GM19043 (cell line): ENCODE measurements at regions not wholly inside any gene's neighbourhood (a gene's known extent, or its start where the extent isn't known, plus 50 kb on each side); places are given as distances from the start of the nearest gene placed in this dataset.
"Not testable (repeated sequence)": the region's sequence is repeated elsewhere in the genome, so short reads cannot be mapped to it uniquely, and the experiment has no call there.

Source experiments
- ATAC-seq: cut with Tn5 transposase; IDR thresholded peaks from one replicate; pipeline ENCODE4 v1.9.1; 2021; ENCODE audit warnings: low read depth; ENCODE audit not compliant: unreplicated experiment

GRCh38 chr19:28377077-28377476, 835.9 kb downstream of the UQCRFS1 start:
- no peak for ATAC-seq

DNA sequence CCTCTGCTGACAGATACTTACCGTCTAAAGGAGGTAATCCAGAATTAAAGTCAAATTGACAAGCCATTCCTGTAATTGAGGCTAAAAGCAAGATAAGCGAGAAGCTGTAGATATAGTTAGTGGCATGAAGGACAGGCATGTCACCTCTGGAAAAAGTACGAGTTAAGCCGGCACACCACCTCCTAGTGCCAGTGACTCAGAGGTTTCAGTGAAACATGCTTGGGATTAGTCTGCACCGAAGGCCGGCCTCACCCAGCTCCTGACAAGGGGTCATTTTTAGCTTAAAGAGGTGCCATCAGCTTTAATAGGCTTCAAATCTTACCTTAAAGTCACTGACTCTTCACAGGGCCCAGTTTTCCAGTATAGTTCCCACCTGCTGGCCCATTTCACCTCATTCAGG, 838.0 kb downstream of the UQCRFS1 start:
- ATAC-seq: no peak

- no peak for ATAC-seq
Observed at GRCh38 chr19:28372576-28373247, 840.2 kb downstream of the UQCRFS1 start.

DNA sequence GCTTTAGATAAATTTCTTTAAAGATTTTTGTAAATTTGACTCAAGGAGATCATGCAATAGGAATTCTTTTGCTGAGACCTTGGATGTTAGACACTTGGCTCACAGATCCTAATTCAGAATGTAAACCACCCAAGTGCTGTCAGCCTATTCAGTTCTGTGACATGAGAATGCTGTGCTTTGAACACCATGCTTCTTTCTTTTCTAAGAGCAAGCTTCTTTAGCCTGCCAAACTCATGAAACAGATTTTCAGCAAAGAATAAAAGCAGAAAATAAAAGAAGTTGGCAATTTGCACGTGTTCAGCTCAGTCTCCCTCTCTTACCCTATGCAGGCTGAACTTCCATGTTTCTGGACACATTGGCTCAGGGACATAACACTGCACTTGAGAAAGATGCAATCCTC, 845.8 kb downstream of the UQCRFS1 start:
- no peak for ATAC-seq

DNA sequence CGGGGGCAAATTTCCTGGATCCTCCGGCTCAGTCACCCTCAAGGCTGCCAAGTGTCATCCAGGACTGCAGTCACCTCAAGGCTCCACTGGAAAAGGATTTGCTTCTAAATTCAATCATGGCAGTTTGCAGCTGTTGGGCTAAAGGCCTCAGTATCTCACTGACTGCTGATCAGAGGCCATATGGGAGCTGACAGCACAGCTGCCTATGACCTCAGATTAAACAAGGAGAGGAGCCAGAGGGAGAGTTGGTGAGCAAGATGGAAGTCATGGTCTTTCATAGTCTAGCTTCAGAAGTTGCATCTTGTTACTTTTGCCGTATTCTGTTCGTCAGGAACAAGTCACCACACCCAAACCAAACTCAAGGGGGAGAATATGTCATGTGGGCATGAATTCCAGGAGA, 849.7 kb downstream of the UQCRFS1 start:
- no peak for ATAC-seq

DNA sequence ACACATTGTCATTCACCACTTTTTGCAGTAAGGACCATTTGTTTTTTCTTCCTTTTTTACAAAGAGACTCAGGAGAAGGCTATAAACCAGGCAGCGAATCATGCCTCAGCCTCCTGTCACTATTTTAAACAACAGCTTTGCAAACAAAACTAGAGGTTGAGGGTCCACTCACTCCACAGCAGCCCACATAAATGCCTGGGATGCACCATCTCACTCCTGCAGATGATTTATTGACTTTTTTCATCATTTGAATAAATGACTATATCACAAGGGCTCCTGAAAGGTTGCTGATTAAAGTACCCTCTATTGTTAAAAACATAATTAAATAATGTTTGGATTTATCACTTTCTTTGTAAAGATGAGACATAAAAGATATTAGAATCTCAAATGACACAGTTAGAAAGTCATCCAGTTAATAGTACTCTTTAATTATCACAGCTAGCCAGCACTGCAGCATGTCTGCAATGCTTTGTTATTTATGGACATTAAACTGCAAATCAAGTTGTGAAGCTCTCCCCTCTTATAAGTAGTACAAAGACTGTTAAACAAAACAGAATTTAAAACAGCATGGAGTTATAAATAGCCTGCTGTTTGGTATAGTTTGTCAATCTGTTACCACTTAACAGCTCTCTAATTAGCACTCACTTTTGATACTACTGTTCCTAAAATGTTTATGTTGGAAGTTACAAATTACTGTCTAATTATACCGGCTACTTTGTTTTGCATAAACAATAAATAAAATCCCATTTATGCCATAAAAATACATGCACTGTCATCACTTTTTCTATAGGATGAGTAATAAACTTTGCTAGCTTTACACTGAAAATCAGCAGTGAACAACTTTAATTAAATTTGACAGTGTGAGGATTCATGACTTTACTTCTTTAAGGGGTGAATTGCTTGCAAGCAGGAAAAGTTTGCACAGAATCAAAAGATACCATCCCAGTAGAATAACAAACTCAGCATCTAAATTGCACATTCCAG, 853.2 kb downstream of the UQCRFS1 start:
- no peak for ATAC-seq

- ATAC-seq: no peak
Observed at GRCh38 chr19:28358633-28359032, 854.3 kb downstream of the UQCRFS1 start.

GRCh38 chr19:28351761-28352160, 861.2 kb downstream of the UQCRFS1 start:
- ATAC-seq: no peak

GRCh38 chr19:28351321-28351720, 861.6 kb downstream of the UQCRFS1 start:
- not testable (repeated sequence) for ATAC-seq

DNA sequence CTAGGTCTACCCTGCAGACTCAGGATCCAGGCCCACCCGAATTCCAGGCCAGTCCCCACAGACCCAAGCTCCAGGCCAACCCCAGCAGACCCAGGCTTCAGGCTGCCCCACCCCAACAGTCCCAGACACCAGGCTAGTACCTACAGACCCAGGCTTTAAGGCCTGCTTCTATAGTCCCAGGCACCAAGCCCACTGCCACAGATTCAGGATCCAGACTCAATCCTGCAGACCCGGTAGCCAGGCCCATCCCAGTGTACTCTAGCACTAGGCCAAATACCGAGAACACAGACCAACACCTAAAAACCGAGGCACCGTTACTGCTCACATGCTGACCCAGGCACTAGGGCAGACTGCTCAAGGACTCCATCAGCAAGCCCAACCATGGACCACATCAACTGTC, 862.3 kb downstream of the UQCRFS1 start:
- no peak for ATAC-seq

- ATAC-seq: no peak
Observed at GRCh38 chr19:28350037-28350436, 862.9 kb downstream of the UQCRFS1 start.

GRCh38 chr19:28349604-28350003, 863.3 kb downstream of the UQCRFS1 start:
- ATAC-seq: no peak

DNA sequence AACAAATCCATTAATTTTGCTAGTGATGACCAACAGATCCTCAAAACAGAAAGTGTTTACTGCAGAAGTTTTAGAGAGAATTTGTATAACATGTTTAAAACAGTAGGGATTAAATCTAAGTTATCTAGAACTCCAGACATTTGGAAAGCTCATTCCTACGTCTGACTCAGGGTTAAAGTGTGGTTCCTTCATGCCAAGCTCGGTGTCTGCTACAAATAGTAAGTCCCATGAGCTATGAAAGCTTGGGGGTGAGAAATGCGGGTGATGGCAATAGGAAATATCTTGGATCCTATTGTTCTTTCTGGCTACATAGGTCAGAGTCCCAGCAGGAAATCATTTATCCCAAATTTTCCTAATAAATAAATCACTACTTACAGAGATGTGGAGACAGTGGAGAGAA, 867.1 kb downstream of the UQCRFS1 start:
- no peak for ATAC-seq

DNA sequence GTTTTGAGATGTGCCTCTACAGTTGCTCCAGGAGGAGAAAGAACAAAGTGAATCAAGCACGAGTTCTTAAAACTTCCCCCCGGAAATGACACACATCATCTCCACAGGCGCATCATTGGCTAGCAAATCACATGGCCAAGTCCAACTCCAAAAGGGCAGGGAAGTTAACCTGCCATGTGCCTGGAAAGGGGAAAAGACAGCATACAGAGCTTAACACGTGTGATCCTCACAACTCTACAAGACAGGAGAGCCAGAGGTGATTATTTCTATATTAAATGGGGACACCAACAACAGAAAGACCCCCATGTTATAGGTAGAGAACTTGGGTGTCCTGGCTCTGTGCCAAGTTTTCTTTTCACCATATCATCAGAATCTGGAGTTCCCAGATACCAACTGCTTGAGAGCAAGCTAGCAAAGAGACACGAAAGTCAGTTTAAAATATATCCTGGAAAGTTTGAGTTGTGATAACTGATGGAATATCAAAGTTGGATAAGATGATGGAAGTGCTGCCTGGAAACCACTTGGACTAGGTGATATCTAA, 871.1 kb downstream of the UQCRFS1 start:
- ATAC-seq: no peak

DNA sequence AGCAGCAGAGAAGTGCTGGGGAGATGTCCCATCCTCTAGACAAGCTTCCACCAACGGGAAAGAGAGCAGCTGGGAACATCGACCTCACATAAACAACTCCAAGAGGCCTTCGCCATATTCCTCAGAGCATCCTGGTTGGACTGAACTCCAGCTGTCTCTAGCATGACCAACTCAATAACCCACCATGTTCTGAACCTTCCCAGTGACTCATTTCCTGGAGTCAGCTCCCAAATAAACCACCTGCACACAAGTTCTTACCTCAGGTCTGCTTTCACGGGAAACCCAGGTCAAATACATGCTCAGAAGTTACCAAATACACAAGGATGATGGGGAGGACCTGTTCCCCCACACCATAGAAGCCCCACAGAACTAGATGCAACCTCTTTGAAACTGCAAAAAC, 878.5 kb downstream of the UQCRFS1 start:
- no peak for ATAC-seq

DNA sequence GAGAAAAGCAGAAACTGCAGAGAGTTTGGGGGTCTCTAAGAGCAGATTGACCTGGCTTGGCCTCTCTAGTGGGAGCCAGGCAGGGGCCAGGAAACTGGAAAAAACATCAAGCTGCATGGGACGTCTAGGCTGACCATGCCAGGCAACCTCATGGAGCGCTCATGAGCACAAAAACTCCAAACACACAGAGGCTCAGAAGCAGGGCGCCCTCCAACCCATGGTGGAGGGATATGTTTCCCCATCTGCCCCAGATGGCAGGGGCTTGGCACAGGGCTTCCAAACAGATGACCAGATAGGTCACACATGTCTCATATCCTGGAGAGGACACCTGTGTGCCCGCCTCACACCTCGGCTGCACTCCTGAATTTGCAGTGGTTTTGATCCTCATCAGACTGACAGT, 879.0 kb downstream of the UQCRFS1 start:
- no peak for ATAC-seq

DNA sequence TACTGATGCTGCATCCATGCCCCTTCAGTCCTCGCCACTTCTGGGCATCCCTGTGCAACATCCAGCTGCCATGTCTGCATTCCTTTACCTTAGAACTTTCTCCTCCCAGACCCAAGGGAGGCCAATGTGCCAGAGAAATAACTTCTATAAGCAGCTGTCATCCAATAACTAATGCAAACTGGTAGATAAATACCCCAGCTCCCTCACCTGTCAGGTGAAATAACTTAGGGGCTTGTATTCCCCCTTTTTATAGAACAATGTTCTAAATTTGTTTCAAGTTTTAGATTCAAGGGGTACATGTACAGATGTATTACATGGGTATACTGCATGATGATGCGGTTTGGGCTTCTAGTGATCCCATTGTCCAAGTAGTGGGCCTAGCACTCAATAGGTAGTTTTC, 880.1 kb downstream of the UQCRFS1 start:
- ATAC-seq: no peak

- ATAC-seq: no peak
Observed at GRCh38 chr19:28332351-28332750, 880.6 kb downstream of the UQCRFS1 start.

DNA sequence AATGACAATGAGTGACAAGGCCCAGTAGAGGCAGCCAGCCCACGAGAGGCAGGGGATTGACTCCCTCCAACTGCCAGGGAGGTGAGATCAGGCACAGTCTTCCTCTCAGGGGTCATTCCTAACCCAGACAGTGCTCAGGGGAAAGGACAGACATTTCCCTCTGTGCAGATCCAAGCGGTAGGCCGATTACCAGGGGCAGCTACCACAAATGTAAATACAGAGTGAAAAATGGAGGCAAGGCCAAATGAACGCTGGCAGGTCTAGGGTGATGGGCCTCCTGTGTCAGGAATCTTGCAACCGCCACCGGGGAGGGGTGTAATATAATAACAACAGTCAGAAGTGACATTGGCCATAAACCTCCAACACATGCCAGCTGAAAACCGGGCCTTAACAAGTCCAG, 881.4 kb downstream of the UQCRFS1 start:
- no peak for ATAC-seq

- no peak for ATAC-seq
Observed at GRCh38 chr19:28330831-28331230, 882.1 kb downstream of the UQCRFS1 start.

GRCh38 chr19:28329429-28329828, 883.5 kb downstream of the UQCRFS1 start:
- no peak for ATAC-seq

DNA sequence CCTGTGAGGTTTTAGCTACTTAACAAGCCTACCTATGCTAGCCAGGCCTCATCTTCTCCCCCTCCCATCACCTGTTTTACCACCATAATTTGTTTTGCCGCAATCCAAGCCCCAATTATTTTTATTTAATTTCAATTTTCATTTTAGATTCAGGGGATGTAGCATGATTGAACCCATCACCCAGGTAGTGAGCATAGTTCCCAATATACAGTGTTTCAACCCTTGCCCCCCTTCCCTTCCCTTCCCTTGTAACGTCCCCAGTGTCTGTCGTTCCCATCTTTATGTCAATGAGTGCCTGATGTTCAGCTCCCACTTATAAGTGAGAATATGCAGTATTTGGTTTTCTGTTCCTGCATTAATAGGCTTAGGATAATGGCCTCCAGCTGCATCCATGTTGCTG, 885.0 kb downstream of the UQCRFS1 start:
- ATAC-seq: no peak
